ENCODE measurements at regions not wholly inside any gene's neighbourhood (a gene's known extent, or its start where the extent isn't known, plus 50 kb on each side); places are given as distances from the start of the nearest gene placed in this dataset.

GRCh38 chrX:802846-803245, 172.3 kb downstream of the SHOX start:
- H3K9ac ChIP-seq (ENCODE audit: low read depth, low read length), result no peak overlapping the region
- no peaks in the 10 kb centered on the region for H3K36me3 ChIP-seq (ENCODE audit: insufficient read depth, low read depth, low read length)
- H3K27me3 ChIP-seq (ENCODE audit: insufficient read depth, low read length), result peaks cover 6% of the 10 kb centered on the region
- peaks cover 3% of the 10 kb centered on the region; the same call in 1 of the 2 replicates for H3K9me3 ChIP-seq (ENCODE audit: insufficient read depth, low read depth, low read length)
- no peak overlapping the region for H3K4me3 ChIP-seq (ENCODE audit: low read length)
- H3K4me1 ChIP-seq (ENCODE audit: insufficient read depth, low read length), result peaks cover 7% of the 10 kb centered on the region
- no peak overlapping the region for H3K27ac ChIP-seq (ENCODE audit: low read length)

GRCh38 chrX:799808-800207, 169.2 kb downstream of the SHOX start:
- Histone ChIP-seq H3K36me3 (ENCODE audit: insufficient read depth, low read depth, low read length) (no peaks in the 10 kb centered on the region), H3K9me3 (ENCODE audit: insufficient read depth, low read depth, low read length) (peaks cover 3% of the 10 kb centered on the region; the same call in 1 of the 2 replicates), H3K4me1 (ENCODE audit: insufficient read depth, low read length) (no peaks in the 10 kb centered on the region; the same call in 1 of the 2 replicates), H3K27ac (ENCODE audit: low read length) (no peak overlapping the region), H3K27me3 (ENCODE audit: insufficient read depth, low read length) (no peaks in the 10 kb centered on the region; the same call in 1 of the 2 replicates), H3K9ac (ENCODE audit: low read depth, low read length) (no peak overlapping the region), H3K4me3 (ENCODE audit: low read length) (no peak overlapping the region)

GRCh38 chrX:794311-794710, 163.7 kb downstream of the SHOX start:
- Histone ChIP-seq H3K27me3 (ENCODE audit: insufficient read depth, low read length) (peaks cover 13% of the 10 kb centered on the region), H3K4me1 (ENCODE audit: insufficient read depth, low read length) (peaks cover 8% of the 10 kb centered on the region), H3K36me3 (ENCODE audit: insufficient read depth, low read depth, low read length) (no peaks in the 10 kb centered on the region), H3K9me3 (ENCODE audit: insufficient read depth, low read depth, low read length) (no peaks in the 10 kb centered on the region), H3K9ac (ENCODE audit: low read depth, low read length) (no peak overlapping the region), H3K27ac (ENCODE audit: low read length) (no peak overlapping the region), H3K4me3 (ENCODE audit: low read length) (no peak overlapping the region)

GRCh38 chrX:793216-793770, 162.7 kb downstream of the SHOX start:
- Histone ChIP-seq H3K4me3 (ENCODE audit: low read length) (no peak overlapping the region), H3K9ac (ENCODE audit: low read depth, low read length) (no peak overlapping the region), H3K4me1 (ENCODE audit: insufficient read depth, low read length) (peaks cover 8% of the 10 kb centered on the region), H3K9me3 (ENCODE audit: insufficient read depth, low read depth, low read length) (no peaks in the 10 kb centered on the region; the same call in 1 of the 2 replicates), H3K27me3 (ENCODE audit: insufficient read depth, low read length) (peaks cover 13% of the 10 kb centered on the region), H3K27ac (ENCODE audit: low read length) (no peak overlapping the region), H3K36me3 (ENCODE audit: insufficient read depth, low read depth, low read length) (no peaks in the 10 kb centered on the region)

DNA sequence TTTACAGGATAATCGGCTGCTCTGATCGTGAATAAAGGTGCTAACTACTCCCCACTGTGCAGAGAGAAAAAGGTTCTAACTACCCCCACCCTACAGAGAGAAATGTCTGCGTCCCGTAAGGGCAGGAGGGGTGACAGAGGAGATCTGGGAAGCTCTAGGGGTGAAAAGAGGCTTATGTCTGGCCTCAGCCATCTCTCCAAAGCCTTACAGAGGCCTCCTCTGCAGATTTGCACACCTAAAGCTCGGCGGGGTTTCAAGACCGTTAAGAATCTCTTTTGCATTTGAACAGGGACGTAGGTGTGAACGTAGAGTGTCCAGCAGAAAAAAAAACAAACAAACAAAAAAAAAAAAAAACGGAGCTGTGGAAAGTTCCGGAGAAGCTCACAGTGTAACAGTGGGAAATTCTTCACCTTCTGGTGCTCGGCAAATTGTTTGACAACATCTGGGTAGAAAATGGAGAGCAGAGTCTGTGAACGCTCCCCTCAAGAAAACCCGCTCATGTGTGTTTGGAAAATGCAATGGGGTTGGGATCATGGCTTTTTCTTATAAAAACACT, 161.0 kb downstream of the SHOX start:
- H3K9ac ChIP-seq (ENCODE audit: low read depth, low read length), result no peak overlapping the region
- peaks cover 8% of the 10 kb centered on the region for H3K4me1 ChIP-seq (ENCODE audit: insufficient read depth, low read length)
- no peak overlapping the region for H3K27ac ChIP-seq (ENCODE audit: low read length)
- peaks cover 13% of the 10 kb centered on the region for H3K27me3 ChIP-seq (ENCODE audit: insufficient read depth, low read length)
- no peaks in the 10 kb centered on the region for H3K36me3 ChIP-seq (ENCODE audit: insufficient read depth, low read depth, low read length)
- H3K9me3 ChIP-seq (ENCODE audit: insufficient read depth, low read depth, low read length), result no peaks in the 10 kb centered on the region; the same call in 1 of the 2 replicates
- H3K4me3 ChIP-seq (ENCODE audit: low read length), result peak overlapping the region; percentile 41; the same call in 1 of the 2 replicates

GRCh38 chrX:790783-791360, 160.3 kb downstream of the SHOX start:
- peak overlapping the region; percentile 41 for H3K4me3 ChIP-seq (ENCODE audit: low read length)
- H3K4me1 ChIP-seq (ENCODE audit: insufficient read depth, low read length), result peaks cover 8% of the 10 kb centered on the region
- peak overlapping the region; percentile 30; the same call in 1 of the 2 replicates for H3K9ac ChIP-seq (ENCODE audit: low read depth, low read length)
- H3K9me3 ChIP-seq (ENCODE audit: insufficient read depth, low read depth, low read length), result no peaks in the 10 kb centered on the region; the same call in 1 of the 2 replicates
- peaks cover 13% of the 10 kb centered on the region for H3K27me3 ChIP-seq (ENCODE audit: insufficient read depth, low read length)
- H3K27ac ChIP-seq (ENCODE audit: low read length), result no peak overlapping the region
- no peaks in the 10 kb centered on the region for H3K36me3 ChIP-seq (ENCODE audit: insufficient read depth, low read depth, low read length)

DNA sequence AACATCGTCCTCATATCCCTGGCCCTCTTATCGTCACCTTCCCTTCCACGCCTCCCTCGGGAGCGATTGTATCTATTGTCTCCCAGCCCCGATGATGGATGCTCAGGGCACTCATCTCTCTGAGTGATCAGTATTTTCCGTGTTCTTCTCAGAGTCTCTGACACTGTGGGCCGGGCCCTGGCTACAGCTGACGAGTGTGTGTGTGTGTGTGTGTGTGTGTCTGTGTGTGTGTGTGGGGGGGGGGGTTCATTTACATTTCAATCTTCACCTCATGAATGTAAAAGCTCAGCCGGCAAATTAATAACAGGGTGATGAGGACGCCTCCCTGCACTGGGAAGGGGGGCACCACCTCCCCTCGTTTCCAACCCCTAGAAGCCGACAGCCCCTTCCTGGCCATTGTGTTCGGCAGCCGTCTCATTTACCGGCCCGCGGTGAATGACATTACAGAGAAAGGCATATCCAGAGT, 159.5 kb downstream of the SHOX start:
- Histone ChIP-seq H3K4me3 (ENCODE audit: low read length) (peak overlapping the region; percentile 41; the same call in 1 of the 2 replicates), H3K27ac (ENCODE audit: low read length) (no peak overlapping the region), H3K36me3 (ENCODE audit: insufficient read depth, low read depth, low read length) (no peaks in the 10 kb centered on the region), H3K9me3 (ENCODE audit: insufficient read depth, low read depth, low read length) (no peaks in the 10 kb centered on the region; the same call in 1 of the 2 replicates), H3K4me1 (ENCODE audit: insufficient read depth, low read length) (peaks cover 8% of the 10 kb centered on the region), H3K9ac (ENCODE audit: low read depth, low read length) (no peak overlapping the region; the same call in 1 of the 2 replicates), H3K27me3 (ENCODE audit: insufficient read depth, low read length) (peaks cover 13% of the 10 kb centered on the region)

GRCh38 chrX:789096-789495, 158.5 kb downstream of the SHOX start:
- no peaks in the 10 kb centered on the region; the same call in 1 of the 2 replicates for H3K9me3 ChIP-seq (ENCODE audit: insufficient read depth, low read depth, low read length)
- H3K9ac ChIP-seq (ENCODE audit: low read depth, low read length), result no peak overlapping the region
- peaks cover 13% of the 10 kb centered on the region for H3K27me3 ChIP-seq (ENCODE audit: insufficient read depth, low read length)
- no peak overlapping the region for H3K4me3 ChIP-seq (ENCODE audit: low read length)
- H3K27ac ChIP-seq (ENCODE audit: low read length), result no peak overlapping the region
- peaks cover 8% of the 10 kb centered on the region for H3K4me1 ChIP-seq (ENCODE audit: insufficient read depth, low read length)
- H3K36me3 ChIP-seq (ENCODE audit: insufficient read depth, low read depth, low read length), result no peaks in the 10 kb centered on the region

DNA sequence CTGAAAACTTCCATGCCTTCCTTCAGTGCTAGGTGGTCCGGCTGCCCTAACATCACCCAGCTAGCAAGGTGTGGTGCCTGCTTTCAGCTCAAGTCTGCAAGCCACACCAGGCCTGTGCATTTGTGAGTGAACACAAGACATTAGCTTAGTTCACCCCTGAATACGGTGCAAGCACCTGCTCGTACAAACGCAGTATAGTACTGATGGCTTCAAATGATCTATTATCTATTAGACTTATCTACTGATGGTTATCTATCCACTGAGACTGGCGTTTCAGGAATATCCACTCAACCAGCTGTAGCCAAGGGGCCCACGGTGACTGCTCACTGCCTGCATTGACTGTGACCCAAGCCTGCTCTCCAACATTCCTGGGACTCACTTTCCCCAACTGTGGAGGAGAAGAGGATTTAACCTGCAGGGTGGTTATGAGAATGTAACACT, 155.9 kb downstream of the SHOX start:
- no peaks in the 10 kb centered on the region; the same call in 1 of the 2 replicates for H3K9me3 ChIP-seq (ENCODE audit: insufficient read depth, low read depth, low read length)
- no peak overlapping the region for H3K4me3 ChIP-seq (ENCODE audit: low read length)
- no peaks in the 10 kb centered on the region for H3K36me3 ChIP-seq (ENCODE audit: insufficient read depth, low read depth, low read length)
- H3K9ac ChIP-seq (ENCODE audit: low read depth, low read length), result no peak overlapping the region
- H3K27ac ChIP-seq (ENCODE audit: low read length), result no peak overlapping the region
- H3K27me3 ChIP-seq (ENCODE audit: insufficient read depth, low read length), result peaks cover 13% of the 10 kb centered on the region
- H3K4me1 ChIP-seq (ENCODE audit: insufficient read depth, low read length), result peaks cover 13% of the 10 kb centered on the region

GRCh38 chrX:784829-785228, 154.2 kb downstream of the SHOX start:
- H3K4me1 ChIP-seq (ENCODE audit: insufficient read depth, low read length), result 0 out of 2 replicates have a peak, but pooled peaks cover 5% of the 10 kb centered on the region
- H3K4me3 ChIP-seq (ENCODE audit: low read length), result no peak overlapping the region
- no peak overlapping the region for H3K27ac ChIP-seq (ENCODE audit: low read length)
- peaks cover under 1% of the 10 kb centered on the region; the same call in 1 of the 2 replicates for H3K27me3 ChIP-seq (ENCODE audit: insufficient read depth, low read length)
- H3K9me3 ChIP-seq (ENCODE audit: insufficient read depth, low read depth, low read length), result no peaks in the 10 kb centered on the region; the same call in 1 of the 2 replicates
- H3K36me3 ChIP-seq (ENCODE audit: insufficient read depth, low read depth, low read length), result no peaks in the 10 kb centered on the region
- no peak overlapping the region for H3K9ac ChIP-seq (ENCODE audit: low read depth, low read length)

GRCh38 chrX:781224-782204, 150.9 kb downstream of the SHOX start:
- Histone ChIP-seq H3K4me3 (ENCODE audit: low read length) (peak overlapping the region; percentile 52), H3K4me1 (ENCODE audit: insufficient read depth, low read length) (0 out of 2 replicates have a peak, but pooled peaks cover 5% of the 10 kb centered on the region), H3K27me3 (ENCODE audit: insufficient read depth, low read length) (no peaks in the 10 kb centered on the region; the same call in 1 of the 2 replicates), H3K9ac (ENCODE audit: low read depth, low read length) (peak overlapping the region; percentile 20; the same call in 1 of the 2 replicates), H3K27ac (ENCODE audit: low read length) (no peak overlapping the region), H3K36me3 (ENCODE audit: insufficient read depth, low read depth, low read length) (no peaks in the 10 kb centered on the region), H3K9me3 (ENCODE audit: insufficient read depth, low read depth, low read length) (no peaks in the 10 kb centered on the region; the same call in 1 of the 2 replicates)

Measured in iPS-20b (cell line).